IMR-90 (cell line): ENCODE measurements at regions not wholly inside any gene's neighbourhood (a gene's known extent, or its start where the extent isn't known, plus 50 kb on each side); places are given as distances from the start of the nearest gene placed in this dataset.

Source experiments
- ATAC-seq: fragments of 200-7000 bp; cut with Tn5 transposase; 2 replicates; pipeline ENCODE4 v1.9.1; 2020; ENCODE audit warnings: low read depth, mild to moderate bottlenecking, moderate library complexity
- BruUV-seq: library from RNA; stranded (reverse); fragments of 400-500 nt; replicated peaks from 2 replicates; lab custom pipeline; 2021; lab: Mats Ljungman, UMichigan
- CTCF ChIA-PET: fragments of 300-600 bp; formaldehyde crosslinking; extraction: SDS; loops from one replicate; lab custom pipeline; 2021; ENCODE audit warnings: antibody characterized with exemption; lab: Yijun Ruan, JAX
- POLR2A ChIA-PET: fragments of 300-600 bp; sonication (Branson Sonifier 250); formaldehyde crosslinking; loops from one replicate; lab custom pipeline; 2022; ENCODE audit warnings: antibody characterized with exemption; ENCODE audit not compliant: unreplicated experiment; lab: Charles Lee
- DNase-seq: peaks from one replicate; pipeline ENCODE4 v3.0.0; 2013
- H2AFZ ChIP-seq: replicated peaks from 2 replicates; pipeline ENCODE3; 2013; ENCODE audit warnings: low read length, mild to moderate bottlenecking; ENCODE audit not compliant: poor library complexity
- H2AK5ac ChIP-seq: 2 replicates; pipeline ENCODE4 v1.6.1; 2013; ENCODE audit warnings: low read depth, low read length, inconsistent platforms
- H2AK9ac ChIP-seq: replicated peaks from 2 replicates; pipeline ENCODE3; 2013; ENCODE audit warnings: mild to moderate bottlenecking, low read depth, low read length, moderate library complexity; ENCODE audit not compliant: poor library complexity
- H2BK120ac ChIP-seq: 2 replicates; pipeline ENCODE4 v1.6.1; 2013; ENCODE audit warnings: low read depth, low read length, inconsistent platforms
- H2BK15ac ChIP-seq: 3 replicates; pipeline ENCODE4 v1.6.1; 2013; ENCODE audit warnings: low read depth, low read length, inconsistent platforms
- H2BK20ac ChIP-seq: 2 replicates; pipeline ENCODE4 v1.6.1; 2013; ENCODE audit warnings: low read depth, mild to moderate bottlenecking, inconsistent platforms, low read length, moderate library complexity
- H2BK5ac ChIP-seq: 2 replicates; pipeline ENCODE4 v1.6.1; 2013; ENCODE audit warnings: mild to moderate bottlenecking, low read depth, low read length, inconsistent platforms; ENCODE audit not compliant: poor library complexity, severe bottlenecking
- H3K14ac ChIP-seq: replicated peaks from 2 replicates; pipeline ENCODE4 v1.6.1; 2013; ENCODE audit warnings: low read depth, low read length, inconsistent platforms
- H3K18ac ChIP-seq: 2 replicates; pipeline ENCODE4 v1.6.1; 2013; ENCODE audit warnings: low read depth, low read length, control low read depth
- H3K23ac ChIP-seq: 2 replicates; pipeline ENCODE4 v1.6.1; 2013; ENCODE audit warnings: low read depth, low read length, inconsistent platforms
- H3K27ac ChIP-seq: 2 replicates; pipeline ENCODE4 v1.5.1; 2013; ENCODE audit warnings: mild to moderate bottlenecking, control low read depth, low read length; ENCODE audit not compliant: insufficient read depth
- H3K27me3 ChIP-seq: 2 replicates; pipeline ENCODE4 v1.6.1; 2013; ENCODE audit warnings: low read length; ENCODE audit not compliant: control insufficient read depth, insufficient read depth
- H3K36me3 ChIP-seq: 2 replicates; pipeline ENCODE4 v1.6.1; 2013; ENCODE audit warnings: low read length, mixed read lengths; ENCODE audit not compliant: control insufficient read depth, insufficient read depth
- H3K4ac ChIP-seq: 2 replicates; pipeline ENCODE4 v1.6.1; 2013; ENCODE audit warnings: low read depth, low read length, inconsistent platforms
- H3K4me1 ChIP-seq: 2 replicates; pipeline ENCODE4 v1.6.1; 2013; ENCODE audit warnings: low read length, mixed read lengths; ENCODE audit not compliant: control insufficient read depth, insufficient read depth
- H3K4me2 ChIP-seq: 2 replicates; pipeline ENCODE4 v1.6.1; 2013; ENCODE audit warnings: low read depth, mild to moderate bottlenecking, control low read depth, low read length, moderate library complexity
- H3K4me3 ChIP-seq: 2 replicates; pipeline ENCODE4 v1.5.1; 2013; ENCODE audit warnings: low read depth, mild to moderate bottlenecking, control low read depth, low read length, moderate library complexity; ENCODE audit not compliant: insufficient read depth
- H3K56ac ChIP-seq: 2 replicates; pipeline ENCODE4 v1.6.1; 2013; ENCODE audit warnings: low read length, inconsistent platforms; ENCODE audit not compliant: insufficient read depth; ENCODE audit errors: extremely low read depth
- H3K79me1 ChIP-seq, 2 experiments: 2 replicates each; pipeline ENCODE4 v1.6.1; 2013; ENCODE audit warnings: low read length in 2 of 2, inconsistent platforms in 1 of 2, low read depth in 1 of 2
- H3K9ac ChIP-seq: 2 replicates; pipeline ENCODE4 v1.6.1; 2013; ENCODE audit warnings: low read depth, low read length, control low read depth
- H3K9me1 ChIP-seq: 2 replicates; pipeline ENCODE4 v1.6.1; 2013; ENCODE audit warnings: low read length, inconsistent platforms; ENCODE audit not compliant: insufficient read depth
- H3K9me3 ChIP-seq: 2 replicates; pipeline ENCODE4 v1.6.1; 2013; ENCODE audit warnings: low read length; ENCODE audit not compliant: control insufficient read depth, insufficient read depth
- H4K20me1 ChIP-seq: 2 replicates; pipeline ENCODE4 v1.6.1; 2013; ENCODE audit warnings: low read length, inconsistent platforms; ENCODE audit not compliant: insufficient read depth
- H4K5ac ChIP-seq: 2 replicates; pipeline ENCODE4 v1.6.1; 2013; ENCODE audit warnings: mild to moderate bottlenecking, low read depth, low read length, control low read depth
- H4K8ac ChIP-seq, 2 experiments: 2 replicates each; pipeline ENCODE4 v1.6.1; 2013; ENCODE audit warnings: low read depth in 2 of 2, low read length in 2 of 2, control low read depth in 1 of 2, inconsistent platforms in 1 of 2
- H4K91ac ChIP-seq: 2 replicates; pipeline ENCODE4 v1.6.1; 2013; ENCODE audit warnings: low read depth, low read length, inconsistent platforms; ENCODE audit not compliant: insufficient read depth
- BHLHE40 ChIP-seq: fragments of 150-350 bp; IDR thresholded peaks from 2 replicates; pipeline ENCODE4 v1.6.1; 2016; ENCODE audit warnings: mild to moderate bottlenecking, low read depth, low read length
- CEBPB ChIP-seq: IDR thresholded peaks from 2 replicates; pipeline ENCODE4 v1.6.1; 2012; ENCODE audit warnings: low read depth, low read length, improper control_type of control experiment
- CHD1 ChIP-seq: IDR thresholded peaks from 2 replicates; pipeline ENCODE4 v1.6.1; 2012; ENCODE audit warnings: low read depth, low read length, improper control_type of control experiment
- MAZ ChIP-seq: IDR thresholded peaks from 2 replicates; pipeline ENCODE4 v1.6.1; 2012; ENCODE audit warnings: low read depth, mild to moderate bottlenecking, low read length, improper control_type of control experiment, moderate library complexity, borderline replicate concordance
- MXI1 ChIP-seq: IDR thresholded peaks from 2 replicates; pipeline ENCODE4 v1.6.1; 2012; ENCODE audit warnings: low read depth, mild to moderate bottlenecking, low read length, moderate library complexity, borderline replicate concordance
- NFE2L2 ChIP-seq: fragments of 150-350 bp; IDR thresholded peaks from 2 replicates; pipeline ENCODE4 v1.6.1; 2016; ENCODE audit warnings: low read depth, mild to moderate bottlenecking, low read length
- RAD21 ChIP-seq: IDR thresholded peaks from 2 replicates; pipeline ENCODE4 v1.6.1; 2012; ENCODE audit warnings: low read length, improper control_type of control experiment
- RFX5 ChIP-seq: IDR thresholded peaks from 2 replicates; pipeline ENCODE4 v1.8.0; 2012; ENCODE audit warnings: low read depth, mild to moderate bottlenecking, low read length, moderate library complexity
- SMC3 ChIP-seq: fragments of 150-350 bp; IDR thresholded peaks from 2 replicates; pipeline ENCODE4 v1.6.1; 2016; ENCODE audit warnings: low read depth, mild to moderate bottlenecking, antibody characterized with exemption, low read length, moderate library complexity
- WGBS, 2 experiments: methylation state at CpG; one replicate each; pipeline versions ENCODE4 v1.1.5 to v1.1.7; 2013; ENCODE audit warnings: missing lambda C conversion rate in 2 of 2; ENCODE audit not compliant: insufficient read length in 1 of 2; ENCODE audit errors: extremely low coverage in 2 of 2; 5-methylcytosine and 5-hydroxymethylcytosine counted together
- dilution Hi-C: fragments of 300-500 bp; cut with HindIII; formaldehyde crosslinking; loops from one replicate; pipeline ENCODE4 v1.14.3; 2018; ENCODE audit warnings: low sequenced_read_pairs; ENCODE audit not compliant: unreplicated experiment
- in situ Hi-C: fragments of 300-500 bp; cut with MboI; formaldehyde crosslinking; loops from 3 replicates; pipeline ENCODE4 v1.14.3; 2019; ENCODE audit warnings: low sequenced_read_pairs, inconsistent platforms, mixed read lengths
- intact Hi-C: fragments of 100-400 bp; cut with micrococcal nuclease; formaldehyde crosslinking; loops from 2 replicates; pipeline ENCODE4 v1.10.0; 2022
- TF ChIP-seq, protein P1 (sequence below): conservative IDR thresholded peaks from 2 replicates; pipeline ENCODE4 v1.5.1; 2012; ENCODE audit warnings: mild to moderate bottlenecking, low read depth, low read length, improper control_type of control experiment
- TF ChIP-seq, protein P2 (sequence below): fragments of 150-350 bp; IDR thresholded peaks from 2 replicates; pipeline ENCODE4 v1.6.1; 2016; ENCODE audit warnings: low read depth, mild to moderate bottlenecking, low read length, moderate library complexity, borderline replicate concordance

DNA sequence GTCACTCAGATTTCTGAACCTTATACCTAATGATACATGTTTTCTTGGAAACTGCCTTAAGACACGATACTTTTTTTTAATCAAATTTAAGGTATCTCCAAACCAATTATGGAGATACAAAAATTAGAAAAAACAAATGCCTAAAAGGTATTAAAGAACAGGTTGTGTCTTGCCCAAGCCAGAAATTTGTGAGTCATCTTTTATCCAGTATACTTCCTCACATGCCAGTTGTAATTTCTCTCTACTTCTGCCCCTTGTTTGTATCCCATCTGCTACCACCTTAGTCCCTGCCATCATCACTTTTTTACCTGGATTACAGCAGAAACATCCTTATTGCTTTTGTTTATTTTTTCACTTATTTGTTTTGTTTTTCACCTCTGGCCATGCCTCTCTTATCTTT is 571.2 kb upstream of the DAB2 start:
- no peak for TF ChIP-seq SMC3
- no peak for TF ChIP-seq CHD1
- no peak for TF ChIP-seq MXI1
- no peak for TF ChIP-seq CEBPB
- no peak for TF ChIP-seq NFE2L2
- TF ChIP-seq RFX5, result no peak
- TF ChIP-seq, protein P1, sequence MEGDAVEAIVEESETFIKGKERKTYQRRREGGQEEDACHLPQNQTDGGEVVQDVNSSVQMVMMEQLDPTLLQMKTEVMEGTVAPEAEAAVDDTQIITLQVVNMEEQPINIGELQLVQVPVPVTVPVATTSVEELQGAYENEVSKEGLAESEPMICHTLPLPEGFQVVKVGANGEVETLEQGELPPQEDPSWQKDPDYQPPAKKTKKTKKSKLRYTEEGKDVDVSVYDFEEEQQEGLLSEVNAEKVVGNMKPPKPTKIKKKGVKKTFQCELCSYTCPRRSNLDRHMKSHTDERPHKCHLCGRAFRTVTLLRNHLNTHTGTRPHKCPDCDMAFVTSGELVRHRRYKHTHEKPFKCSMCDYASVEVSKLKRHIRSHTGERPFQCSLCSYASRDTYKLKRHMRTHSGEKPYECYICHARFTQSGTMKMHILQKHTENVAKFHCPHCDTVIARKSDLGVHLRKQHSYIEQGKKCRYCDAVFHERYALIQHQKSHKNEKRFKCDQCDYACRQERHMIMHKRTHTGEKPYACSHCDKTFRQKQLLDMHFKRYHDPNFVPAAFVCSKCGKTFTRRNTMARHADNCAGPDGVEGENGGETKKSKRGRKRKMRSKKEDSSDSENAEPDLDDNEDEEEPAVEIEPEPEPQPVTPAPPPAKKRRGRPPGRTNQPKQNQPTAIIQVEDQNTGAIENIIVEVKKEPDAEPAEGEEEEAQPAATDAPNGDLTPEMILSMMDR, result no peak
- no peak for TF ChIP-seq RAD21
- no peak for TF ChIP-seq MAZ
- TF ChIP-seq BHLHE40, result no peak
- TF ChIP-seq, protein P2, sequence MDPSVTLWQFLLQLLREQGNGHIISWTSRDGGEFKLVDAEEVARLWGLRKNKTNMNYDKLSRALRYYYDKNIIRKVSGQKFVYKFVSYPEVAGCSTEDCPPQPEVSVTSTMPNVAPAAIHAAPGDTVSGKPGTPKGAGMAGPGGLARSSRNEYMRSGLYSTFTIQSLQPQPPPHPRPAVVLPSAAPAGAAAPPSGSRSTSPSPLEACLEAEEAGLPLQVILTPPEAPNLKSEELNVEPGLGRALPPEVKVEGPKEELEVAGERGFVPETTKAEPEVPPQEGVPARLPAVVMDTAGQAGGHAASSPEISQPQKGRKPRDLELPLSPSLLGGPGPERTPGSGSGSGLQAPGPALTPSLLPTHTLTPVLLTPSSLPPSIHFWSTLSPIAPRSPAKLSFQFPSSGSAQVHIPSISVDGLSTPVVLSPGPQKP, result no peak

More for the DNA sequence above, 571.2 kb upstream of the DAB2 start:
- H2BK120ac ChIP-seq, result no peak overlapping the region
- H2AFZ ChIP-seq, result no peak overlapping the region
- no TSS peak for BruUV-seq
- ChIA-PET POLR2A (no interaction called here), CTCF (no interaction called here)
- DNase-seq (no peak), ATAC-seq (no peak)
- H3K14ac ChIP-seq, result no peak overlapping the region
- H4K20me1 ChIP-seq, result no peaks in the 10 kb centered on the region
- no peak overlapping the region for H4K91ac ChIP-seq
- dilution Hi-C loops (no loop called here), in situ Hi-C loops (no loop called here), intact Hi-C loops (no loop called here)
- no peaks in the 10 kb centered on the region; the same call in 1 of the 2 replicates for H3K27me3 ChIP-seq
- H3K56ac ChIP-seq, result no peak overlapping the region
- H3K4ac ChIP-seq, result no peak overlapping the region
- no peaks in the 10 kb centered on the region for H3K79me1 ChIP-seq
- WGBS, 2 experiments, result no CpG with 5 or more reads among the region's 1 CpG
- H3K4me3 ChIP-seq, result no peak overlapping the region
- H2BK20ac ChIP-seq, result no peak overlapping the region
- no peak overlapping the region for H3K27ac ChIP-seq
- no peak overlapping the region for H4K5ac ChIP-seq
- H3K4me1 ChIP-seq, result no peaks in the 10 kb centered on the region
- H3K9me1 ChIP-seq, result no peaks in the 10 kb centered on the region
- no peak overlapping the region for H2BK15ac ChIP-seq
- no peak overlapping the region for H3K23ac ChIP-seq
- no peak overlapping the region for H2AK5ac ChIP-seq
- no peak overlapping the region for H2AK9ac ChIP-seq
- no peaks in the 10 kb centered on the region for H3K9me3 ChIP-seq
- no peak overlapping the region for H4K8ac ChIP-seq
- no peak overlapping the region for H3K4me2 ChIP-seq
- no peak overlapping the region for H3K18ac ChIP-seq
- H3K36me3 ChIP-seq, result no peaks in the 10 kb centered on the region
- H3K9ac ChIP-seq, result no peak overlapping the region
- H2BK5ac ChIP-seq, result no peak overlapping the region
